GM06990 (cell line): ENCODE measurements at regions not wholly inside any gene's neighbourhood (a gene's known extent, or its start where the extent isn't known, plus 50 kb on each side); places are given as distances from the start of the nearest gene placed in this dataset.
"Not testable (repeated sequence)": the region's sequence is repeated elsewhere in the genome, so short reads cannot be mapped to it uniquely, and the experiment has no call there.

Experiments used
- DNase-seq: peaks from one replicate; pipeline ENCODE4 v3.0.0-alpha.2; 2011; ENCODE audit not compliant: insufficient read length; ENCODE audit errors: extremely low read depth
- H3K27me3 ChIP-seq: replicated peaks from 2 replicates; pipeline ENCODE4 v1.6.0; 2011; ENCODE audit warnings: low read length; ENCODE audit not compliant: control insufficient read depth, insufficient read depth
- H3K36me3 ChIP-seq: 2 replicates; pipeline ENCODE4 v1.5.1; 2011; ENCODE audit warnings: low read length; ENCODE audit not compliant: control insufficient read depth, insufficient read depth
- H3K4me3 ChIP-seq: replicated peaks from 2 replicates; pipeline ENCODE4 v1.5.1; 2011; ENCODE audit warnings: low read depth, mild to moderate bottlenecking, control low read depth, low read length
- CTCF ChIP-seq: IDR thresholded peaks from 2 replicates; pipeline ENCODE4 v1.5.1; 2011; ENCODE audit warnings: low read length, control low read depth, mild to moderate bottlenecking, inconsistent platforms; ENCODE audit not compliant: insufficient read depth, poor library complexity, severe bottlenecking

- TF ChIP-seq CTCF, result no peak
- Histone ChIP-seq H3K4me3 (no peak overlapping the region), H3K27me3 (no peaks in the 10 kb centered on the region; the same call in 1 of the 2 replicates), H3K36me3 (no peaks in the 10 kb centered on the region)
- no peak for DNase-seq
Measured at GRCh38 chr5:152470167-152470566, 65.1 kb upstream of the NMUR2 start.

GRCh38 chr5:152472083-152472482 lies 67.0 kb upstream of the NMUR2 start:
- Histone ChIP-seq H3K4me3 (no peak overlapping the region), H3K36me3 (no peaks in the 10 kb centered on the region), H3K27me3 (no peaks in the 10 kb centered on the region)
- no peak for DNase-seq
- TF ChIP-seq CTCF, result no peak

- Histone ChIP-seq H3K4me3 (no peak overlapping the region), H3K36me3 (no peaks in the 10 kb centered on the region), H3K27me3 (no peaks in the 10 kb centered on the region)
- no peak for DNase-seq
- TF ChIP-seq CTCF, result no peak
Measured at GRCh38 chr5:152474961-152475360, 69.9 kb upstream of the NMUR2 start.

GRCh38 chr5:152477536-152477935 lies 72.5 kb upstream of the NMUR2 start:
- no peak for DNase-seq
- H3K27me3 ChIP-seq, result no peaks in the 10 kb centered on the region
- no peak overlapping the region for H3K4me3 ChIP-seq
- TF ChIP-seq CTCF, result no peak
- H3K36me3 ChIP-seq, result no peaks in the 10 kb centered on the region

- H3K4me3 ChIP-seq, H3K36me3 ChIP-seq, H3K27me3 ChIP-seq, DNase-seq: not testable (repeated sequence)
Measured at GRCh38 chr5:152479866-152480265, 74.8 kb upstream of the NMUR2 start.

- peak overlapping the region; percentile 23; the same call in 1 of the 2 replicates for H3K4me3 ChIP-seq
- not testable (repeated sequence) for H3K36me3 ChIP-seq, H3K27me3 ChIP-seq
- DNase-seq, result peak; percentile 28
Measured at GRCh38 chr5:152480677-152481076, 75.6 kb upstream of the NMUR2 start.

GRCh38 chr5:152487130-152487529 lies 82.1 kb upstream of the NMUR2 start:
- Histone ChIP-seq H3K27me3 (no peaks in the 10 kb centered on the region), H3K36me3 (no peaks in the 10 kb centered on the region), H3K4me3 (no peak overlapping the region)
- TF ChIP-seq CTCF, result no peak
- DNase-seq, result no peak
